HG02571 (cell line): ENCODE measurements at regions not wholly inside any gene's neighbourhood (a gene's known extent, or its start where the extent isn't known, plus 50 kb on each side); places are given as distances from the start of the nearest gene placed in this dataset.

Experiments
- ATAC-seq: cut with Tn5 transposase; IDR thresholded peaks from one replicate; pipeline ENCODE4 v1.9.1; 2021; ENCODE audit warnings: mild to moderate bottlenecking, moderate library complexity; ENCODE audit not compliant: unreplicated experiment

- ATAC-seq: no peak
Measured at GRCh38 chr6:37556881-37557644, 57.4 kb upstream of the CCDC167 start.

GRCh38 chr6:37555040-37555781 lies 55.5 kb upstream of the CCDC167 start:
- no peak for ATAC-seq

GRCh38 chr6:37554480-37554819 lies 54.8 kb upstream of the CCDC167 start:
- no peak for ATAC-seq

- ATAC-seq: no peak
Measured at GRCh38 chr6:37552267-37552666, 52.6 kb upstream of the CCDC167 start.

- ATAC-seq: no peak
Measured at GRCh38 chr6:37551867-37552266, 52.2 kb upstream of the CCDC167 start.

- ATAC-seq: no peak
Measured at GRCh38 chr6:37551446-37551845, 51.8 kb upstream of the CCDC167 start.

GRCh38 chr6:37551002-37551401 lies 51.3 kb upstream of the CCDC167 start:
- ATAC-seq: no peak

- no peak for ATAC-seq
Measured at GRCh38 chr6:37550191-37550831, 50.6 kb upstream of the CCDC167 start.

- ATAC-seq: no peak
Measured at GRCh38 chr6:37549558-37549957, 49.9 kb upstream of the CCDC167 start.
